ENCODE measurements at regions not wholly inside any gene's neighbourhood (a gene's known extent, or its start where the extent isn't known, plus 50 kb on each side); places are given as distances from the start of the nearest gene placed in this dataset.

DNA sequence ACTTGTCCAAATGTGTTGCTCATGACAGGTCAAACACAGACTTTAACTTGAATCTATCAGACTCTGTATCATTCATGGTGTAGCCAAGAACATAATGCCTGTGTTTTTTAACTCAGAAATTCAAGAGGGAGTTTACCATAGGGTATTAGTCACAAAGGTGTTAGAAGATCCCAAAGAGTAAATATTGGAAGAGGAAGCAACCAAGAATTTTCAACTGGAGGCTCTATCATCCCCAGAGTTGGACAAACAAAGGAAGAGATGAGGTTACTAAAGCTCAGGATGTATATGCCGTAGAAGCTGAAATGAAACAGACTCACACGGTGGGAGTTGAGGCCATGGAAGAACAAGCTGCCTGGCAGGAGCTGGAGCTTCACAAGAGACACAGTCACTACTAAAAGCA lies 116.2 kb upstream of the COL8A1 start:
- ATAC-seq (no peak), DNase-seq (no peak)
- intact Hi-C loops (cut with DNase I) = no loop called here
- no peak overlapping the region for H3K4me3 ChIP-seq
- no peaks in the 10 kb centered on the region for H3K9me3 ChIP-seq
- no peaks in the 10 kb centered on the region for H3K36me3 ChIP-seq
- H3K27ac ChIP-seq = no peak overlapping the region
- no peaks in the 10 kb centered on the region for H3K27me3 ChIP-seq (ENCODE audit: low read depth)
- H3K4me1 ChIP-seq = no peaks in the 10 kb centered on the region
- TF ChIP-seq, protein P1, sequence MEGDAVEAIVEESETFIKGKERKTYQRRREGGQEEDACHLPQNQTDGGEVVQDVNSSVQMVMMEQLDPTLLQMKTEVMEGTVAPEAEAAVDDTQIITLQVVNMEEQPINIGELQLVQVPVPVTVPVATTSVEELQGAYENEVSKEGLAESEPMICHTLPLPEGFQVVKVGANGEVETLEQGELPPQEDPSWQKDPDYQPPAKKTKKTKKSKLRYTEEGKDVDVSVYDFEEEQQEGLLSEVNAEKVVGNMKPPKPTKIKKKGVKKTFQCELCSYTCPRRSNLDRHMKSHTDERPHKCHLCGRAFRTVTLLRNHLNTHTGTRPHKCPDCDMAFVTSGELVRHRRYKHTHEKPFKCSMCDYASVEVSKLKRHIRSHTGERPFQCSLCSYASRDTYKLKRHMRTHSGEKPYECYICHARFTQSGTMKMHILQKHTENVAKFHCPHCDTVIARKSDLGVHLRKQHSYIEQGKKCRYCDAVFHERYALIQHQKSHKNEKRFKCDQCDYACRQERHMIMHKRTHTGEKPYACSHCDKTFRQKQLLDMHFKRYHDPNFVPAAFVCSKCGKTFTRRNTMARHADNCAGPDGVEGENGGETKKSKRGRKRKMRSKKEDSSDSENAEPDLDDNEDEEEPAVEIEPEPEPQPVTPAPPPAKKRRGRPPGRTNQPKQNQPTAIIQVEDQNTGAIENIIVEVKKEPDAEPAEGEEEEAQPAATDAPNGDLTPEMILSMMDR (IDR thresholded peaks at IDR 0.05) = no peak

DNA sequence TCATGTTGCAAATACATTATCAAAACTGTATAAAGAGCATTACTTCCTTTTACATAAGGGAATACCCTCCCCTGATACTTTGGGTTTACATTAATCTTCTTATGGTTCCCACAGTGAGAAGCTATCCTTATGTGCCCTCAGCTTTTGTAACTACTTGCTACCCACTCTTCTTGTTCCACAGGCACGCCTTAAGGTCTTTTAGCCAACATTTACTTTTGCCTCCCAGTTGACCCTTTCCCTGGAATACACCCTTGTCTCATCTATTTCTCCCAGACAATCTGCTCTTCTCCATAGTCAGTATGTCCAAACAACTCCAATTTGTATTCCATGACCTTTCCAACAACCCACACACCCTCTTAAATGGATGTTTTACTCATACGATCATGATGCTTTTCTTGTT lies 116.8 kb upstream of the COL8A1 start:
- no peaks in the 10 kb centered on the region for H3K27me3 ChIP-seq (ENCODE audit: low read depth)
- no peaks in the 10 kb centered on the region for H3K4me1 ChIP-seq
- DNase-seq (no peak), ATAC-seq (no peak)
- intact Hi-C loops (cut with DNase I) = no loop called here
- no peaks in the 10 kb centered on the region for H3K9me3 ChIP-seq
- no peak overlapping the region for H3K27ac ChIP-seq
- no peaks in the 10 kb centered on the region for H3K36me3 ChIP-seq
- H3K4me3 ChIP-seq = no peak overlapping the region
- TF ChIP-seq, protein P1 (IDR thresholded peaks at IDR 0.05) = no peak

DNA sequence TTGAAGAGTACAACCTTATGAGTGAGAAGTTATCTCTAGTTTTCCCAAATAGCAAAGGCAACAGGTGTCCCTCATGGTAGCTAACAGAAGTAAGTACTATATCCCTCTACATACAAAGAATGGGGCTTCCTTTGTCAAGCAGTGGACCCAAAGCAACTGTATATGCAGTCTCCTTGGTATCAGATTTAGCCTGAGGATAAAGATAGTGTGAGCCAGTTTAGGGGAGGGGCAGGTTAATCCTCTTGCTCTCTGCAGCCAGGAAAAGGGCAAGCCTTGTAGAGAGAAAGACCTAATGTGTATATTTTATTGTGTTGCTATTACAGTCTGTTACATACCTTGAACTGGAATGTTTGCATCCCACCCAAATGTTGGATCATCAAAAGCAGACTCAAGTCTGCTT lies 117.9 kb upstream of the COL8A1 start:
- intact Hi-C loops (cut with DNase I) = no loop called here
- H3K27me3 ChIP-seq (ENCODE audit: low read depth) = no peaks in the 10 kb centered on the region
- no peaks in the 10 kb centered on the region for H3K9me3 ChIP-seq
- no peaks in the 10 kb centered on the region for H3K4me1 ChIP-seq
- TF ChIP-seq, protein P1 (IDR thresholded peaks at IDR 0.05) = no peak
- H3K4me3 ChIP-seq = no peak overlapping the region
- H3K27ac ChIP-seq = no peak overlapping the region
- DNase-seq (no peak), ATAC-seq (no peak)
- no peaks in the 10 kb centered on the region for H3K36me3 ChIP-seq

DNA sequence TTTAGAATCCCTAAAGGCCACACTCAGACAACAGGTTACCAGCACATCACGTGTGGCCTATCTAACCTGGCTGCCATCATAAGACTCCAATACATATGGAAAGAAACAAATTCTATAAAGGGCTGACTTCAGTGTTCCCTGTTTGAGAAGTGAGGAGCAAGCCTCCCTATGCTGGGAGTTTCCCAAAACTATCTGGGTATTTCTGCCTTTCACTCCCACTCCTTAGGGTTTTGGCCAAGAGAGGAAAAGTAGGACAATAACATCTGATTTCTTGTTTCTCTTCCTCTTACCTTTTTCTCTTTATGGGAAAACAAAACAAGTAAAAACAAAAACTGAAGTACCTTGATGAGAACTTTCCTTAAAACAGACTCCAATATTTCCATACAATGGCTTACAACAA lies 121.5 kb upstream of the COL8A1 start:
- H3K4me1 ChIP-seq = no peaks in the 10 kb centered on the region
- intact Hi-C loops (cut with DNase I) = no loop called here
- DNase-seq = no peak
- H3K27ac ChIP-seq = no peak overlapping the region
- no peak overlapping the region for H3K4me3 ChIP-seq
- no peaks in the 10 kb centered on the region for H3K27me3 ChIP-seq (ENCODE audit: low read depth)
- no peaks in the 10 kb centered on the region for H3K36me3 ChIP-seq
- no peak for ATAC-seq
- H3K9me3 ChIP-seq = no peaks in the 10 kb centered on the region
- TF ChIP-seq, protein P1 (IDR thresholded peaks at IDR 0.05) = no peak

DNA sequence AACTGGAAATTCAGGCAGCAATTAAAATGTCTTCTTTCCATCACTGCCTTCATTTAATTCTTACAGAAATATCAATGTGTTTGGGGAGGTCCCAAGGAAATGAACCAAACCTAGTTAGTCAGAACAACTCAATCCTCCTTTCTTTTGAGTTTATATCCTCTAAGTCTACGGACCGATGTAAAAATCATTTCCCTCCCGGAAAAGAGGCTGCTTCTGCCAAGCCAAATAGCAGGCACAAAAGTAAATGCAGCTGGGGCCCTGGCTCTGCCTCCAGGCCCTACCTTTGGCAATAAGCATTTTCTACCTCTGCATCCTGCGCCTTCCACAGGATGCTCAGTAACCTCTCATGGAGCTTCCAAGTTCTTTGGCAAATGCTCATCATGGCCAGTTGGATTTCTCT lies 122.5 kb upstream of the COL8A1 start:
- H3K4me3 ChIP-seq = no peak overlapping the region
- TF ChIP-seq, protein P1 (IDR thresholded peaks at IDR 0.05) = no peak
- intact Hi-C loops (cut with DNase I) = no loop called here
- no peaks in the 10 kb centered on the region for H3K9me3 ChIP-seq
- ATAC-seq (no peak), DNase-seq (no peak)
- H3K27ac ChIP-seq = no peak overlapping the region
- H3K4me1 ChIP-seq = no peaks in the 10 kb centered on the region
- H3K36me3 ChIP-seq = no peaks in the 10 kb centered on the region
- H3K27me3 ChIP-seq (ENCODE audit: low read depth) = no peaks in the 10 kb centered on the region

DNA sequence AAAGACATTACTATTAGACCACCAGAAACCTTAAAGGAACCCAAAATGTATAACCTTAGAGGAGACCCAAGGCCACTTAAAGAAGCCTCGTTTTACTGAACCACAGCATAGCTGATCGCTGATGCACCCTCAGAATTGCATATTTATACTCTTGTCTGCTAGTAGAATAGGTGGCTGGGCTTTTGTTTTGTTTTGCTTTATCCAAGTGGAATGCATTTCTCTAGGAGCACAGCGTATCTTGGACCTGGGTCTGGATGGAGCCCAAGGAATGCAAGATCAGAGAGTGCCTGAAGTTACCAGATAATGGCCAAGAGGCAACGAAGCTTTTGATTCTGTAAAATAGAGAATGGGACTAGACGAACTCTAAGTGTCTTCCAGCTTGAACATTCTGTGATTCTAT lies 129.2 kb upstream of the COL8A1 start:
- Histone ChIP-seq H3K4me3 (no peak overlapping the region), H3K36me3 (no peaks in the 10 kb centered on the region), H3K27me3 (ENCODE audit: low read depth) (no peaks in the 10 kb centered on the region), H3K9me3 (no peaks in the 10 kb centered on the region), H3K27ac (no peak overlapping the region), H3K4me1 (no peaks in the 10 kb centered on the region)
- DNase-seq = no peak
- ATAC-seq = peak in 1 of 2 donors; percentile 46
- TF ChIP-seq, protein P1 (IDR thresholded peaks at IDR 0.05) = no peak
- intact Hi-C loops (cut with DNase I) = no loop called here
